ENCODE measurements at regions not wholly inside any gene's neighbourhood (a gene's known extent, or its start where the extent isn't known, plus 50 kb on each side); places are given as distances from the start of the nearest gene placed in this dataset.

DNA sequence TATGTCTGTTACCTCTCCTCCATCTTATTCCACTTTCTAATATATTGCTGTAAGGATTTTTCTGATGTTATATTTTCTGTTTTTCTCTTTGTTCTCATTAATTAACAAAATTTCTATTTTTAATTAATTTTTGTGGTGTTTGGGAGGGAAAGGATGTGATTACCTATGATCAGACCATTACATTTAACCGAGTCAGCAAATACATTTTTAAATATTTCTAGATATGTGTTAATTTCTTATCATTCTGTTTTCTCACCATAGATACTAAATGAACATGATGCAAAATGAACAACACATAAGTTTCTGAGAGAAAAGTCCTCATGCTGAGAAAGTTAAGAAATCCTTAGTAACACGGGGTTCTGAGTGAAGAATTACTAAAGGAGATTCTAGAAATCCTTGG lies 80.6 kb upstream of the P2RY1 start:
- Histone ChIP-seq H3K4me3 (no peak overlapping the region), H3K9me3 (peaks cover 0 to 10% (median 0%) of the 10 kb centered on the region in 3 donors), H3K27me3 (no peaks in the 10 kb centered on the region), H3K27ac (no peak overlapping the region), H3K36me3 (no peaks in the 10 kb centered on the region), H3K4me1 (no peaks in the 10 kb centered on the region)
- intact Hi-C loops (cut with DNase I; ENCODE audit: low total_unique reads): no loop called here
- TF ChIP-seq, protein P1, sequence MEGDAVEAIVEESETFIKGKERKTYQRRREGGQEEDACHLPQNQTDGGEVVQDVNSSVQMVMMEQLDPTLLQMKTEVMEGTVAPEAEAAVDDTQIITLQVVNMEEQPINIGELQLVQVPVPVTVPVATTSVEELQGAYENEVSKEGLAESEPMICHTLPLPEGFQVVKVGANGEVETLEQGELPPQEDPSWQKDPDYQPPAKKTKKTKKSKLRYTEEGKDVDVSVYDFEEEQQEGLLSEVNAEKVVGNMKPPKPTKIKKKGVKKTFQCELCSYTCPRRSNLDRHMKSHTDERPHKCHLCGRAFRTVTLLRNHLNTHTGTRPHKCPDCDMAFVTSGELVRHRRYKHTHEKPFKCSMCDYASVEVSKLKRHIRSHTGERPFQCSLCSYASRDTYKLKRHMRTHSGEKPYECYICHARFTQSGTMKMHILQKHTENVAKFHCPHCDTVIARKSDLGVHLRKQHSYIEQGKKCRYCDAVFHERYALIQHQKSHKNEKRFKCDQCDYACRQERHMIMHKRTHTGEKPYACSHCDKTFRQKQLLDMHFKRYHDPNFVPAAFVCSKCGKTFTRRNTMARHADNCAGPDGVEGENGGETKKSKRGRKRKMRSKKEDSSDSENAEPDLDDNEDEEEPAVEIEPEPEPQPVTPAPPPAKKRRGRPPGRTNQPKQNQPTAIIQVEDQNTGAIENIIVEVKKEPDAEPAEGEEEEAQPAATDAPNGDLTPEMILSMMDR (IDR thresholded peaks at IDR 0.05): no peak
- no peak for DNase-seq

DNA sequence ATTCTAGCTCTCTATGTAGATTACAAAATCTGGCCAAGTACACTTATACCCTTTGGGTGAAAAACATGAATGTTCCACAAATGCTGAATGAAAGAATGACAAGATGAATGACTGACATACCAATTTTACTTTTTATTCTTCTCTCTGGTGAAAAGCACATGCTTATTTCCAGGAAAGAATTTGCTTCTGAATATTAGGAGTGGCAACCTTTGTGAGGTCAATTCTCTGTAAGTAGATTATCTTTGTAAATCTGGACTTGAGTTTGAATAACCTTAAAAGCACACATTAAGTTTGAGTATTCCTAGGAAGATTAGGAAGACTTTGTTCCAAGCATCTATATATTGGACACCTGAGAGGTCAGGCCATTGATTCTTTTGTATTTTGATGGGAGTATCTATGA lies 78.1 kb upstream of the P2RY1 start:
- intact Hi-C loops (cut with DNase I; ENCODE audit: low total_unique reads): no loop called here
- Histone ChIP-seq H3K4me3 (no peak overlapping the region), H3K4me1 (no peaks in the 10 kb centered on the region), H3K27ac (no peak overlapping the region), H3K36me3 (no peaks in the 10 kb centered on the region), H3K9me3 (no peaks in the 10 kb centered on the region), H3K27me3 (no peaks in the 10 kb centered on the region)
- TF ChIP-seq, protein P1 (IDR thresholded peaks at IDR 0.05): no peak
- DNase-seq: no peak

DNA sequence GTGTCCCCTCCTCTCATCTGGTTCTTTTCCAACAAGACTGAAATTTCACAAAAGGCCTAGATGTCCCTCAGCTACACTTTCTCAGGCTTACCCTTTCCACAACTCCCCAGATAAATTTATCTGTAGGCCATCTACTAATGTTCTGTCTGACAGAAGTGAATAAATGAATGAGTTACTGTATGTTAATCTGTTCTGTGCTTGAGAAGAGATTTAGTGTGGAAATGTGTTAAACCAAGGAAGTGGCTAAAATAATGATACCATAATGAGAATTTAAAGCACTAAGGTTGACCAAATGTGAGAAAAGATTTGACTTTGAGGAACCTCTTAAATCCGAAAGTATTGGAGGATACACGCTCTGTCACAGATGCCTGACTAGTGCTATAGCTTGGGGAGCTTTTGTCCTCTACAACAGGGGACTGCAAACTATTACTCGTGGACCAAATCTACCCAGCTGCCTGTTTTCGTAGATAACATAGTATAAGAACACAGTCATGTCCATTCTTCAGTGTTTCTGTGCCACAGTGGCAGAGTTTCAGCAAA lies 74.8 kb upstream of the P2RY1 start:
- intact Hi-C loops (cut with DNase I; ENCODE audit: low total_unique reads): no loop called here
- H3K36me3 ChIP-seq: no peaks in the 10 kb centered on the region
- no peaks in the 10 kb centered on the region for H3K27me3 ChIP-seq
- no peak overlapping the region for H3K27ac ChIP-seq
- TF ChIP-seq, protein P1 (IDR thresholded peaks at IDR 0.05): no peak
- H3K4me3 ChIP-seq: no peak overlapping the region
- no peak for DNase-seq
- no peaks in the 10 kb centered on the region for H3K4me1 ChIP-seq
- peaks cover 0 to 9% (median 0%) of the 10 kb centered on the region in 3 donors for H3K9me3 ChIP-seq

- TF ChIP-seq, protein P1 (IDR thresholded peaks at IDR 0.05): no peak
- Histone ChIP-seq H3K4me3 (no peak overlapping the region), H3K36me3 (no peaks in the 10 kb centered on the region), H3K9me3 (peaks cover 0 to 9% (median 0%) of the 10 kb centered on the region in 3 donors), H3K27ac (no peak overlapping the region), H3K4me1 (no peaks in the 10 kb centered on the region), H3K27me3 (no peaks in the 10 kb centered on the region)
- DNase-seq: no peak
- intact Hi-C loops (cut with DNase I; ENCODE audit: low total_unique reads): no loop called here
These were observed 74.3 kb upstream of the P2RY1 start for GRCh38 chr3:152760591-152760990.

GRCh38 chr3:152768478-152768877 lies 66.5 kb upstream of the P2RY1 start:
- Histone ChIP-seq H3K27ac (no peak overlapping the region), H3K9me3 (peaks cover 0 to 9% (median 0%) of the 10 kb centered on the region in 3 donors), H3K27me3 (no peaks in the 10 kb centered on the region), H3K4me1 (no peaks in the 10 kb centered on the region), H3K4me3 (no peak overlapping the region), H3K36me3 (no peaks in the 10 kb centered on the region)
- TF ChIP-seq, protein P1 (IDR thresholded peaks at IDR 0.05): no peak
- no peak for DNase-seq
- intact Hi-C loops (cut with DNase I; ENCODE audit: low total_unique reads): no loop called here

DNA sequence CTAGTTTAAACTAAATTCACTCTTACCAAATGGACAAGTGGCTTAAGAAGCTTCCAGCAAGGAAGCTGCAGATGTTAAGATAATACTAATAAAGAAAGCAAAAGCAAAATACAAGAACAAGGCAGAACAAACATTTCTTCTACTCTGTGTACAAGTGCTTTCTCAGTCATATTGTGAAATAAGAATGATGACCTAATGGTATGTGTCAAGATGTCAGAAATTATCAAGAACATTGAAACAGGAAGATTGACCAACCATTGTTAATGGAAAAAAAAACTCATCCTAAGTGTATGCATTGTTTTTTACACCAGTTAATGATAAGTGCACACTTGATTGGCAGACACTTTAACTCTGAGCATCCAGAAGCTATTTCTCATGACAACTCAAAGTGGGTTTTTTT lies 65.4 kb upstream of the P2RY1 start:
- no peak for DNase-seq
- TF ChIP-seq, protein P1 (IDR thresholded peaks at IDR 0.05): no peak
- Histone ChIP-seq H3K27me3 (no peaks in the 10 kb centered on the region), H3K9me3 (peaks cover 0 to 2% (median 0%) of the 10 kb centered on the region in 3 donors), H3K4me1 (no peaks in the 10 kb centered on the region), H3K4me3 (no peak overlapping the region), H3K36me3 (no peaks in the 10 kb centered on the region), H3K27ac (no peak overlapping the region)
- intact Hi-C loops (cut with DNase I; ENCODE audit: low total_unique reads): no loop called here
